HepG2 (cell line): ENCODE measurements at regions not wholly inside any gene's neighbourhood (a gene's known extent, or its start where the extent isn't known, plus 50 kb on each side); places are given as distances from the start of the nearest gene placed in this dataset.

ENCODE experiments used
- ATAC-seq: fragments of 200-7000 bp; cut with Tn5 transposase; 3 replicates; pipeline ENCODE4 v1.9.1; 2020; ENCODE audit warnings: mild to moderate bottlenecking, moderate library complexity
- BruUV-seq: library from RNA; stranded (reverse); fragments of 400-500 nt; replicated peaks from 2 replicates; lab custom pipeline; 2021; lab: Mats Ljungman, UMichigan
- CTCF ChIA-PET: fragments of 300-600 bp; formaldehyde crosslinking; extraction: SDS; loops from one replicate; lab custom pipeline; 2021; ENCODE audit warnings: low total read pairs, inconsistent platforms, low intra/inter-chr PET ratio; lab: Yijun Ruan, JAX
- POLR2A ChIA-PET: fragments of 350-600 bp; sonication (Branson Sonifier 250); formaldehyde crosslinking; loops from one replicate; lab custom pipeline; 2020; ENCODE audit warnings: antibody characterized with exemption, inconsistent platforms; lab: Yijun Ruan, JAX
- DNase-seq: peaks from one replicate; pipeline ENCODE4 v3.0.0-alpha.2; 2015; ENCODE audit warnings: low spot score
- FAIRE-seq: peaks from 3 replicates; lab custom pipeline; 2011; peaks lifted over from hg19 to GRCh38; lab: Jason Lieb, UNC
- H2AFZ ChIP-seq: one replicate; pipeline ENCODE4 v1.6.1; 2011; ENCODE audit warnings: low read length, inconsistent platforms
- H3K27ac ChIP-seq: fragments of 300-600 bp; 3 replicates; pipeline ENCODE4 v1.8.0; 2011; ENCODE audit warnings: mixed run types, mild to moderate bottlenecking, mixed read lengths, low read length, inconsistent platforms; ENCODE audit not compliant: insufficient read depth; ENCODE audit errors: extremely low read length
- H3K27me3 ChIP-seq, 2 experiments: fragments of 200-600 bp in 1 of 2; 2 replicates in 1 of 2; 3 replicates in 1 of 2; pipeline versions ENCODE4 v1.6.0 to v1.8.0; 2011; ENCODE audit warnings: low read length in 2 of 2, mild to moderate bottlenecking in 2 of 2, moderate library complexity in 2 of 2, inconsistent platforms in 1 of 2; ENCODE audit not compliant: insufficient read depth in 2 of 2, control insufficient read depth in 1 of 2
- H3K36me3 ChIP-seq, 2 experiments: fragments of 200-600 bp in 1 of 2; replicated peaks in 1 of 2; 2 replicates in 1 of 2; 3 replicates in 1 of 2; pipeline versions ENCODE4 v1.5.1 to v1.8.0; 2011; ENCODE audit warnings: low read length in 2 of 2, inconsistent platforms in 1 of 2; ENCODE audit not compliant: insufficient read depth in 2 of 2, control insufficient read depth in 1 of 2
- H3K4me1 ChIP-seq: 2 replicates; pipeline ENCODE4 v1.5.1; 2012; ENCODE audit warnings: low read length, inconsistent platforms; ENCODE audit not compliant: insufficient read depth
- H3K4me2 ChIP-seq: 2 replicates; pipeline ENCODE4 v1.6.0; 2011; ENCODE audit warnings: low read depth, low read length, inconsistent platforms
- H3K4me3 ChIP-seq, 3 experiments: fragments of 200-600 bp in 1 of 3; sonication (generic), shearing (Covaris generic) in 1 of 3; replicated peaks in 1 of 3; 2 replicates each; pipeline ENCODE4 v1.5.1; 2011 to 2016; ENCODE audit warnings: low read length in 3 of 3, inconsistent platforms in 2 of 3, low read depth in 2 of 3, mild to moderate bottlenecking in 2 of 3, control low read depth in 1 of 3, mixed read lengths in 1 of 3; ENCODE audit not compliant: insufficient read depth in 1 of 3
- H3K79me2 ChIP-seq: one replicate; pipeline ENCODE4 v1.6.1; 2011; ENCODE audit warnings: low read length, inconsistent platforms; ENCODE audit not compliant: insufficient read depth
- H3K9ac ChIP-seq: 2 replicates; pipeline ENCODE4 v1.6.0; 2011; ENCODE audit warnings: mild to moderate bottlenecking, low read depth, low read length, inconsistent platforms; ENCODE audit not compliant: insufficient read depth
- H3K9me3 ChIP-seq: 2 replicates; pipeline ENCODE4 v1.5.1; 2012; ENCODE audit warnings: mild to moderate bottlenecking, low read length
- H4K20me1 ChIP-seq: 2 replicates; pipeline ENCODE4 v1.6.0; 2011; ENCODE audit warnings: inconsistent platforms, mild to moderate bottlenecking, low read length, moderate library complexity; ENCODE audit not compliant: insufficient read depth
- ASH2L ChIP-seq: fragments of 300-600, 200-600 bp; sonication (generic); IDR thresholded peaks from 2 replicates; pipeline ENCODE4 v1.7.0; 2017; ENCODE audit warnings: low read depth, mild to moderate bottlenecking, moderate library complexity, mixed read lengths, low read length; ENCODE audit not compliant: insufficient read length
- MIXL1 ChIP-seq: IDR thresholded peaks from 2 replicates; pipeline ENCODE4 v1.6.1; 2016
- PAF1 ChIP-seq: IDR thresholded peaks from 2 replicates; pipeline ENCODE4 v1.6.1; 2016; ENCODE audit warnings: missing genetic modification reagents, missing compliant biosample characterization
- PBX3 ChIP-seq: sonication (generic); formaldehyde crosslinking; IDR thresholded peaks from 2 replicates; pipeline ENCODE4 v1.8.1; 2023; ENCODE audit warnings: missing genetic modification reagents, inconsistent platforms, borderline replicate concordance
- POGZ ChIP-seq: sonication (generic); formaldehyde crosslinking; IDR thresholded peaks from 2 replicates; pipeline ENCODE4 v1.4.0; 2020; ENCODE audit warnings: mild to moderate bottlenecking, missing genetic modification reagents
- REST ChIP-seq, 2 experiments: IDR thresholded peaks; 2 replicates each; pipeline ENCODE4 v1.6.1; 2011 to 2012; ENCODE audit warnings: low read length in 2 of 2, borderline replicate concordance in 1 of 2, low read depth in 1 of 2, mild to moderate bottlenecking in 1 of 2, moderate library complexity in 1 of 2
- SP5 ChIP-seq: IDR thresholded peaks from 2 replicates; pipeline ENCODE4 v1.6.1; 2016; ENCODE audit warnings: low read depth, borderline replicate concordance
- SUZ12 ChIP-seq: fragments of 150-350 bp; IDR thresholded peaks from 2 replicates; pipeline ENCODE4 v1.6.1; 2014; ENCODE audit warnings: low read depth, low read length
- SYNCRIP ChIP-seq: fragments of 200-400 bp; formaldehyde crosslinking; IDR thresholded peaks from 2 replicates; pipeline ENCODE4 v1.6.1; 2018; ENCODE audit warnings: mild to moderate bottlenecking, low read depth, low read length; ENCODE audit not compliant: insufficient read depth
- TEAD2 ChIP-seq: sonication (generic); formaldehyde crosslinking; IDR thresholded peaks from 2 replicates; pipeline ENCODE4 v1.9.0; 2021; ENCODE audit warnings: missing genetic modification reagents
- TFE3 ChIP-seq: IDR thresholded peaks from 2 replicates; pipeline ENCODE4 v1.6.1; 2016
- ZBTB10 ChIP-seq: sonication (generic); formaldehyde crosslinking; IDR thresholded peaks from 2 replicates; pipeline ENCODE4 v1.4.0; 2020; ENCODE audit warnings: missing genetic modification reagents, borderline replicate concordance
- ZBTB26 ChIP-seq: IDR thresholded peaks from 2 replicates; pipeline ENCODE4 v1.6.1; 2016; ENCODE audit warnings: missing compliant biosample characterization, missing genetic modification reagents, borderline replicate concordance
- ZNF761 ChIP-seq: sonication (generic); formaldehyde crosslinking; conservative IDR thresholded peaks from 2 replicates; pipeline ENCODE4 v1.4.0; 2020; ENCODE audit warnings: mild to moderate bottlenecking, missing genetic modification reagents
- ZNF816 ChIP-seq: sonication (generic); formaldehyde crosslinking; IDR thresholded peaks from 2 replicates; pipeline ENCODE4 v1.8.0; 2022; ENCODE audit warnings: missing genetic modification reagents, mild to moderate bottlenecking, borderline replicate concordance
- in situ Hi-C: cut with HindIII; loops from 2 replicates; pipeline ENCODE4 v1.10.0; 2017; ENCODE audit warnings: low pct_unique_long_range_greater_than_20kb; ENCODE audit not compliant: extremely low pct_ligation_motif_present
- intact Hi-C: fragments of 100-400 bp; cut with micrococcal nuclease; formaldehyde crosslinking; loops from one replicate; pipeline ENCODE4 v1.10.0; 2022; ENCODE audit not compliant: unreplicated experiment

- H3K4me2 ChIP-seq, result no peak overlapping the region
- DNase-seq (no peak), FAIRE-seq (no peak), ATAC-seq (no peak)
- H3K27me3 ChIP-seq, result no peaks in the 10 kb centered on the region
- in situ Hi-C loops (no loop called here), intact Hi-C loops (no loop called here)
- no peaks in the 10 kb centered on the region for H4K20me1 ChIP-seq
- H3K36me3 ChIP-seq, result no peaks in the 10 kb centered on the region
- BruUV-seq, result no TSS peak
- no peak overlapping the region for H3K4me3 ChIP-seq
- H3K27ac ChIP-seq, result no peak overlapping the region
- no peak overlapping the region for H2AFZ ChIP-seq
- POLR2A ChIA-PET, result no interaction called here
- no peaks in the 10 kb centered on the region for H3K4me1 ChIP-seq
- no peak overlapping the region for H3K9ac ChIP-seq
- H3K79me2 ChIP-seq, result no peaks in the 10 kb centered on the region
- no peaks in the 10 kb centered on the region for H3K9me3 ChIP-seq
- CTCF ChIA-PET, result no interaction called here
- TF ChIP-seq ZBTB26 (CRISPR knock-in tag) (no peak), ZNF761 (CRISPR knock-in tag) (no peak), MIXL1 (CRISPR knock-in tag) (no peak), REST (IDR thresholded peaks at IDR 0.05; ENCODE audit: borderline replicate concordance in 1 of 2, low read depth in 1 of 2, low read length in 2 of 2) (no peak), SP5 (CRISPR knock-in tag) (no peak), POGZ (CRISPR knock-in tag) (no peak), SUZ12 (no peak), PAF1 (CRISPR knock-in tag) (no peak), ASH2L (no peak), TFE3 (no peak), ZBTB10 (CRISPR knock-in tag) (no peak), ZNF816 (CRISPR knock-in tag) (no peak), SYNCRIP (no peak), TEAD2 (CRISPR knock-in tag) (no peak), PBX3 (CRISPR knock-in tag) (no peak)
These were observed 1279.2 kb upstream of the AUTS2 start for GRCh38 chr7:68319061-68319460.
